Activated T-cell treated with anti-CD3 and anti-CD28 coated beads for 24 hours (primary cell): ENCODE measurements at regions not wholly inside any gene's neighbourhood (a gene's known extent, or its start where the extent isn't known, plus 50 kb on each side); places are given as distances from the start of the nearest gene placed in this dataset.

Source experiments
- DNase-seq: peaks from one replicate; pipeline ENCODE4 v3.0.0-alpha.2; 2020; ENCODE audit warnings: low read depth

GRCh38 chr2:235303499-235304291 lies 190.1 kb upstream of the AGAP1 start:
- DNase-seq, result no peak

DNA sequence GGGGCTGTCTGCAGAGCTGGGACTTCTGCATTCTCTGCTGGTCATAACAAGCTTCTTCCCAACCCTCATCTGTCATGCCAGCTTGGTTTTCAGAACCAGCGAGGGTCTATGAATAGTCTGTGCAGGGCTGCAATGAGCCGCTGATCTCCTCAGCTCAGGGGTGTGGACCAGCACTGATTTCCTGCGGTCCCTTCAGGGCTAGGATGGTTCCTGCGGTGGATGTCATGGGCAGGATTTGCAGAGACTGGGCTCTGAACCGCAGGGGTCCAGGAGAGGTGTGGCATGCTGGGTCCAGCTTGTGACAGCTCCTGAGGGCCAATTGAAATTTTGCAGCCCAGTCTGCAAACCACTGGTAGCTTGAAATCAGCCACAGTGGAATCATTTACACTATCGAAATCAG lies 188.2 kb upstream of the AGAP1 start:
- DNase-seq, result no peak

DNA sequence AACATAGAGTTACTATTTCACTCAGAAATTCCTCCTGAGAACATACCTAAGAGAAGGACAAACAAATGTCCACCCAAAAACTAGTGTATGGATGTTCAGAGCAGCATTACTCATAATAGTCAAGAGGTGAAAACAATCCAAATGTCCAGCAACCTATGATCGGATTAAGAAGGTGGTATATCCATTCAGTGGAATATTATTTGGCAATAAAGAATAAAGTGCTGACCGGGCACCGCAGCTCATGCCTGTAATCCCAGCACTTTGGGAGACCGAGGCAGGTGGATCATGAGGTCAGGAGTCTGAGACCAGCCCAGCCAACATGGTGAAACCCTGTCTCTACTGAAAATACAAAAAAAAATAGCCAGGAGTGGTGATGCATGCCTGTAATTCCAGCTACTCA lies 182.8 kb upstream of the AGAP1 start:
- no peak for DNase-seq

DNA sequence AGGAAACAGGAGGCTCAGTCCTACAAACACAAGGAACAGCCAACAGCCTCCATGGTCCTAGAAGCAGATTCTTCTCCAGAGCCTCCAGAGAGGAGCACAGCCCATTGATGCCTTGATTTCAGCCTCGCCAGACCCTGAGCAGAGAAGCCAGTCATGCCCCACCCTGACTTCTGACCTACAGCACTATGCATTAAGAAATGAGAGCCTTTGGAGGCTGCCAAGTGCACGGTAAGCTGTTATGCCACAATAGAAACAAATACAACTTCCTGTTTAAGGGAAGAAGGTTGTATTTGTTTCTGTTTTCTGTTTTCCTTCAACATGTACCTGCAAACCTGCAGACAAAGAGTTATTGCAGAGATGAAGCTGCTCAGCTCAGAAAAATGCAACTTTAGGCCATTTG lies 181.3 kb upstream of the AGAP1 start:
- DNase-seq, result no peak

DNA sequence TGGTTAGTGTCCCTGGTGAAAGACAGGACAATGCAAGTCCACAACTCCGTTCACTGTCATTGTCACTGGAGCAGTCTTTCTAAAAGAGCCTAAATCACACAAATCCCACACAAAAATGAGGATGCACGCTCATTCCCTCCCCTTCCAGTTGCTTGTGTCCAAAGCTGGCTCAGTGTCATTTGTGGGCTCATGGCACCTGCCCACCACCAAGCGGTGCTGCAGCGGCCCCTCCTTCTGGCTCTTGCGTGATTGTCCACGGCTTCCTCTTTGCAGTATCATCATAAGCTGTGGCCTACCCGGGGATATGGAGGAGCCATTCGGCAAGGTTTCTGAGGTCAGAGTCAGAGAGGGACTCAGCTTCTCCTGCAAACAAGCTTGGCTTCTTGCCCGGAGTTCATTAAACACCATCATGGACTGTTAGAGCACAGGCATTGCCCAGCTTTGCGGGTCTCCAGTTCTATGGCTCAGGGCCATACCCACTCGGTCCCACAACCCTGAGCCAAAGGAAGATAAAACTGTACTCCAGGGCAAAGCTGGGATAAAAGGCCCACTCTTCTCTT lies 179.4 kb upstream of the AGAP1 start:
- no peak for DNase-seq

DNA sequence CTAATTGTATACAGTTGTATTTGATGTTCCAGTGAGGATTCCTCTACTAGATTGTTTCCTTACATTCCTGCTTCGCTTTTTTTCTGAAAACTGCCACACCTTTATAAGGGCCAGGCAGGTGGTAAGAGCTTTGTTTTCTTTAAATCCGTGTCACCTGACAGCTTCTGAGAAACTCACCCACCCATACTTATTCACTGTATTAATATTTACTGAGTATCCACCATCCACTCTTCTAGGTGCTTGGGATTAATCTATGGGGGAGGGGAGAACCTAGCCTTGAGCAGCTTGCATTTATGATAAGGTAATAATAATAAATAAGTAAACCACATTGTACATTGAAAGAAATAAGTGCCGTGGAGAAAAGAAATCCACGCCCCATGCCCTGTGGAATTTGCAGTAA lies 174.7 kb upstream of the AGAP1 start:
- DNase-seq, result no peak

DNA sequence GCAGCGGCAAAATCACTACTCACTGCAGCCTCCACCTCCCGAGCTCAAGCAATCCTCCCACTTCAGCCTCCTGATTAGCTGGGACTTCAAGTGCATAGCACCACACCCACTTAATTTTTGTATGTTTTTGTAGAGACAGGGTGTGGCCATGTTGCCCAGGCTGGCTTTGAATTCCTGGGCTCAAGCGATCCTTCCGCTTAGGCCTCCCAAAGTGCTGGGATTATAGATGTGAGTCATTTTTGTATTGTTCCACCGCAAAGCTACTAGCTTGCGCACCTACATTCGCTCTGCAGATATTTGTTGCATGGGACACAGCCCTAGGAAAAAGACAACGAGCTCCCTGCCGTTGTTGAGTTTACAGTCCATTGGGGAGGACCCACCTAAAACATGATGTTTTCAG lies 173.5 kb upstream of the AGAP1 start:
- DNase-seq, result no peak

DNA sequence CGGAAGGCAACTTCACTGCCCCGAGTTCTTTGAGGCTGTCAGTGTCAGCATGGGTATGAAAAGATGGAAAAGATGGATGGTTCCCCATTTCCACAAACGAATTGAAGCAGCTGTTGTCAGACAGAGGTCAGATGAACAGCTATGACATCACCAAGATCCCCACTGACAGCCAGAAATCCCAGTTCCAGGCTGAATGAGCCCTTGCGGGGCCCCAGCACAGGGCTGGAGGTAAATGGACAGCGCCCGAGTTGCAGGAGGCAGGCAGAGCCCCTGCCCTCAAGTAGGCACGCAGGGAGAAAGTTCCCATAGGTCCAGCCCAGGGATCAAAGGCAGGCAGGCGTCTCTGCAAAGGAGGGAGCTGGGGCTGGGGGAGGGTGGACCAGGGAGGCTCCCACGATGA lies 169.5 kb upstream of the AGAP1 start:
- DNase-seq, result no peak

DNA sequence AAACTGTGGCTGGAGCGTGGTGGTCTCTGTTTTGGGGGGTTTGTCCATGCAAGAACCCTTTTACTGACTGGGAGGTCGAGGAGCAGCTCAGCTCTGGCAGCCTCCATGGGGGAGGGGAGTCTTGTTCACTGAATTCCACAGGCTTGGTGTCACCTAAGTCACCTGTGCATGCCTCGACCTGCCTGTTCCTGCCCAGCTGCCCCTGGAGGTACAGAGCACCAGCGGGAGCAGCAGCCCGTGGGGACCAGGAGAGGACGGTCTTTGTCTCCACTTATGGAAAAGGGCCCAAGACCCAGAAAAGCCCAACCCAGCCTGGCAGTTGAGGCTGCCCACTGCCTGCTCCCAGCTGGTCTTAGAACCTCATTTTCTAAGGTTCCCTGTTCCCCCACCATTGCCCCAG lies 168.7 kb upstream of the AGAP1 start:
- no peak for DNase-seq

GRCh38 chr2:235328991-235329390 lies 164.9 kb upstream of the AGAP1 start:
- no peak for DNase-seq

DNA sequence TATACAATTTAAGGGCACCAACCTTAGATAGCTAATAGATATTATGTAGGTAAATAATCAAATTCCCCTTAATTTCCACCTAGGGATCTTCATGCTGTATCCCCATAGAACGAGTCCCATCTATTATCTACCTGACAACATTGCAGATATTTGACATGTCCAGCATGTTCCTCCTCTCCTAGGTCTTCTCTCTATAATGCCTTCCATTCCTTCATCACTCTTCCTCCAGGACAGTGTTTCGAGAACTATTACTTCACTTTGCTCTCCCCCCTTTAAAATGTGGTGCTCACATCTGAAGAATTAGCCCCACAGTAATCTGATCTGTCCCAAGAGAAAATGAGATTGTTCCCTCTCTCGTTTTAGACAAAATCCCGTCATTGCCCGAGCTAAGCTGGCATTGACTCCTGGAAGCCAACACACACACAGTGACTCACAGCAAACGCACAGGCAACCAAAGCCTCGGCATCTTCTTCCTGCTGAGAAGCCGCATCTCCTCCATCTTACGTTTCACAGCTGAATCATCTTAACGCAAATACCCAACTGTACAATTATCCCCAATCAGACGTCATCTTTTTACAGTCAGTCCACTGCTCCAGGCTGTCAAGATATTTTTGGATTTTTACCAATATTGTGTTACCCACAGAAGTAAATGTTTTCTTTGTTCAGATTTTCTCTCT lies 162.9 kb upstream of the AGAP1 start:
- no peak for DNase-seq

GRCh38 chr2:235332240-235332890 lies 161.5 kb upstream of the AGAP1 start:
- DNase-seq, result no peak

DNA sequence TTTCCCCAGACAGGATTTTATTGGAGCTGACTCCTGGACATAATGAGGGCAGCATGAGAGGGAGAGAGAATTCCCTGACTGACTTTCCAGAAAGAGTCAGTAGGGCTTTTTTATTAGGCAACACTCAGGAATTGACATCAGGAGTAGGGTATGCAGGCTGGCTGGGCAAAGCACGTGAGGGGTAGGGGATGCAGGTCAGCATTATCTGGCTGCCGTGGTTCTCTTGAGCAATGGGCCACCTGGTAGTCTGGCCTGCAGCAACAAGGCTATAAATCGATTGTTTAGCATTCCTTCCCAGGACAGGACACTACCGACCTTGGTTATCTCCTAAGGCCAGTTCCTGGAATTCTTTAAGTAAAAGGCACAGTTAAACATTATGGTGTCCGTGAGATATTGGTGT lies 160.8 kb upstream of the AGAP1 start:
- DNase-seq, result no peak

- DNase-seq, result no peak
Observed at GRCh38 chr2:235334179-235334578, 159.7 kb upstream of the AGAP1 start.

DNA sequence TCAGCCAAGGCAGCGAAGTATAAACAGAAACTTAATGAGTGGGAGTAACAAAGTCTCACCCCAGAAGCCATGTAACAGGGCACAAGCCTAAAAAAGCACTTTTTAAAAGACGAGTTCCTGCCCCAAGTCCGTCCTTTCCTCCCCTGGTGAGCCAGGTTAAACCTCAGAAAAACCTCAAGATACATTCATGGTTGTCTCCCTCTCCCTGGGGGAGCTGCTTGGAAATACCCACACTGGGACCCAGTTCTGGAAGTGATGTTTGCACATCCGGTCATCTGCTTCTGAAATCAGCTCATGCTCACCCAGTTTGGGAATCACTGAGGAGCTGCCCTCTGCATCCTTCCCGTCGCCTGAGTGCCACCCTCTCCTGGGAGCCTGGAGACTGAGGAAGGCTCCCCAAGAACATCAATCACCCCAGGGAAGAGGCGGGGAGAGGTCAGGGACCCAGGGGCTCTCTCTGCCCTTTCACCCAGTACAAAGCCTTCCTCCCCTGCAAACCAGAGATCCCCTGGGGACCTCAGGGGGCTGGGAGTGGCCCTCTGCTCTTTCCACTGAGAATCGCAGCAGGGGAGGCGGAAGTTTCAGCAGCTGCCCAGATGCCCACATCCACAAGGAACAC lies 150.6 kb upstream of the AGAP1 start:
- no peak for DNase-seq

DNA sequence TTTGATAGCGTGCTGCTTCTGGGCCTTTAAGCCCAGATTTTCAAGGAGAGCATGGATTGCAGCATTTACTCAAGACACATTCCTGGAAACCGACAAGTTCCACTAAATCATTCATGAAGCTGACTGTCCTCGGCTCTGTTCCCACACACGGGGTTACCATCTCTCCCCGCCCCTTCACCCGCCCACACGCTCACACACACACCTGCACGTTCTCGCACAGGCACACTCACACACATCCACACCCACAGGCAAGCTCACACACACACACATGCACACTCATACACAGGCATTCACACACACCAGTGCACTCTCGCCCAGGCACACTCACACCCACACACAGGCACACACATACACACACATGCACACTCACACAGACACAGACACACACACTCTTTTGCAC lies 150.0 kb upstream of the AGAP1 start:
- no peak for DNase-seq

DNA sequence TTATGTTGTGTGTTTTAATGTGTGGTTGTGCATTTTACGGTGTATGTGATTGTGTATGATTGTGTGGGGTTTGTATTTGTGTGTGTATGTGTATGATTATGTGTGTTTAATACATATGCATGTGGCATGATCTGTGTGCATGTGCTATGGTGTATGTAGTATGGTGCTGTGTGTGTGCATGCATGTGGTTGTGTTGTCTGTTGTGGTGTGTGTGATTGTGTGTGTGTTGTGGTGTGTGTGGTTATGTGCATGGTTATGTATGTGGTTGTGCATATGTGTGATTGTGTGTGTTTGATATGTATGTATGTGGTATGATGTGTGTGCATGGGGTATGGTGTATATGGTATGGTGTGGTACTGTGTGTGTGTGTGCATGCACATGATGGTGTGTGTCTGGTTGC lies 148.1 kb upstream of the AGAP1 start:
- no peak for DNase-seq

- no peak for DNase-seq
Observed at GRCh38 chr2:235347691-235348090, 146.2 kb upstream of the AGAP1 start.

DNA sequence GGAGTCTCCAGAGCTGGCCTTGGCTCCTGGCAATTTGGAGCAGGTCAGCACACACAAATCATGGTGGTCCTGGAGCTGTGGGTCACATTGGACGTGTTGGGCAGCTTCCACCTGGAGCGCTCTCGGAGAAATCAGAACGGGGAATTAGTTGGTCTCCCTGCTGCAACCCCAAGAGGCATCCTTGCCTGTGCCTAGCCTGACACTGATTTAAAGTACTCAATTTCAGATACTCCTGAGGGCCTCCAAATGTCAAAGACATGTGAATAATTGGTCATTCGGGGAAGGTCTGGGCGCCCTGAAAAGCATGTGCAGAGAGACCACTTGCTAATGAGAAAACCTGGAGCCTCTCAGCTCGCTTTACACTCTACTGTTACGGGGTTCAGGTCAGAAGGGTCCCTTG lies 145.5 kb upstream of the AGAP1 start:
- DNase-seq, result no peak

DNA sequence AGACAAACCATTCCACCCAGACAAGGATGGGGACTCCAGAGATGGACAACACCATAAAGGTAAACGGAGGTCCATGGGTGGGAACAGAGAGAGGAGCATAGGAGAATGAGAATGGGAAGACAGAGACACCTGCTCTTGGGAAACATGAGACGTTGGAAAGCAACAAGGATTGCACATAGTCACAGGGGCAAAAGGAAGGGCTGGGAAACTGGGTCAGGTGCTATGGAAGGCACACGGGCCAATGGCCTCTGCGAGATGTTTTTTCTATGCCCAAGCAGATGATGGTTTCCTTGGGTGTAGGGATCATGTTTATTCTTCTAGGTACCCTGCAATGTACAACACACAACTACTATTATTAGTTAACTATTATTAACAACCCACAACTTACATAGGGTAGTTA lies 143.6 kb upstream of the AGAP1 start:
- DNase-seq, result no peak

DNA sequence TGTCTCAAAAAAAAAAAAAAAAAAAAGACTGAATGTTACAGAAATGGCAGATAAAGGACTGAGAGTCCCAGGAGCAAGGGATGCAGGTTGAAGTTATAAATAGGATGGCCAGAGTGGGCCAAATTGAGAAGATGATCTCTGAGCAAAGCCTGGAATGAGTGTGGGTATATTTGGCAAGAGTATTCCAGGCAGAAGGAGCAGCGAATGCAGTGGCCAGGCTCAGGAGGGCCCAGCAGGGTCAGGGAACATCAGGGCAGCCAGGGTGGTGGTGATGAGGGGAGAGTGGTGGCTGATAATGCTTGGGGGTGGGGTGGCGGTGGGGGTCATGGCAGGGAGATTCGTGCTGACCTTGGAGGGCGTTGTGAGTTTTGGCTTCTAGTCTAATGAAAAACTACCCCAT lies 141.3 kb upstream of the AGAP1 start:
- DNase-seq, result no peak

DNA sequence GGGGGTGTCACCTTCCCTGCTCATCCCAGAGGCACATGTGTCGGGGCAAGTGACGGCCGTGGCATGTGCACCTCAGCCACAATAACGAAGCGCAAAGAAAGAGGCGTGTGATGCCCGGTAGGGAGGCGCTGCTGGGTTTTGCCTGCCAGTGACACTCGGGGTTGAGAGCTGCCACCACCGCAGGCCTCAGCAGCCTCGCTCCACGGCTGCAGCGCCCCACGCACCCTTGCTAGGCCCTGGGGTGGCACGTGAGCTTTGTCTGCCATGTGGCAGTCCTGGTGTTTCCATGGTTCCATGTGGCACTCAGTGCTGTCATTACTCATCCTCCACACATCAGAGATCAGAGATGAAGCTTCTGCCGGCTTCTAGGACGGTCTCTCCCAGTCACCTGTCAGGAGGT lies 136.0 kb upstream of the AGAP1 start:
- no peak for DNase-seq
